PC-3 (cell line): ENCODE measurements at regions not wholly inside any gene's neighbourhood (a gene's known extent, or its start where the extent isn't known, plus 50 kb on each side); places are given as distances from the start of the nearest gene placed in this dataset.

Experiments
- EZH2 ChIP-seq: fragments of 300-600 bp; sonication (generic); IDR thresholded peaks from one replicate; pipeline ENCODE4 v1.6.1; 2017; ENCODE audit warnings: antibody characterized with exemption, mild to moderate bottlenecking, low read length; ENCODE audit not compliant: unreplicated experiment
- TF ChIP-seq, protein P1 (sequence below): fragments of 300-600 bp; sonication (generic); conservative IDR thresholded peaks from 2 replicates; pipeline ENCODE4 v1.5.1; 2017; ENCODE audit warnings: antibody characterized with exemption, low read depth, mild to moderate bottlenecking, low read length

DNA sequence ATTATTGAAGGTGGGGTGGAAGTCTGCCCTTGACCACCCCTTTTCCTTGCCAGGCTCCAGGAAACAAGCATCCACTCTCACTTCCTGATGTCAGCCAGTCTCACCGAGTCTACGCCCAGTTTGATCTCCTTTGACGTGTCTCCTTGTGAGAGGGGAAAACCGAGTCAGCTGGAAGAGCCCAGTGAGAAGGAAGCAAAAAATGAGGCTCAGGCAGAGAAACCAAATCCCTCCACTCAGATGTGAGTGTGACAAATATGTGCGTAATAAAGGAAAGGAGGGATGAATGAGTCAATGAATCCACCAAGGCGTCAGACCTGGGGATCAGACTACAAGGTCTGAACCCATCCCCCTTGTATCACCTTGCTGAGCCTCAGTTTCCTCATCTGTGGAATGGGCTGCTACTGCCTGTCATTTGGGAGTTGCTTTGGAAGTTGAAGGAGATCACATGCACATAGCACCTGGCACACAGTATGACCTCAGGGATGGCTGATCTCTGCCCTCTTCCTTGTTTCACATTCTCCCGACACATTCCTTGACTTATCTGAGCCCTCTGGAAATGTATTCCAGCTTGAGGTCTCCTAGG, 61.3 kb upstream of the XPA start:
- TF ChIP-seq, protein P1, sequence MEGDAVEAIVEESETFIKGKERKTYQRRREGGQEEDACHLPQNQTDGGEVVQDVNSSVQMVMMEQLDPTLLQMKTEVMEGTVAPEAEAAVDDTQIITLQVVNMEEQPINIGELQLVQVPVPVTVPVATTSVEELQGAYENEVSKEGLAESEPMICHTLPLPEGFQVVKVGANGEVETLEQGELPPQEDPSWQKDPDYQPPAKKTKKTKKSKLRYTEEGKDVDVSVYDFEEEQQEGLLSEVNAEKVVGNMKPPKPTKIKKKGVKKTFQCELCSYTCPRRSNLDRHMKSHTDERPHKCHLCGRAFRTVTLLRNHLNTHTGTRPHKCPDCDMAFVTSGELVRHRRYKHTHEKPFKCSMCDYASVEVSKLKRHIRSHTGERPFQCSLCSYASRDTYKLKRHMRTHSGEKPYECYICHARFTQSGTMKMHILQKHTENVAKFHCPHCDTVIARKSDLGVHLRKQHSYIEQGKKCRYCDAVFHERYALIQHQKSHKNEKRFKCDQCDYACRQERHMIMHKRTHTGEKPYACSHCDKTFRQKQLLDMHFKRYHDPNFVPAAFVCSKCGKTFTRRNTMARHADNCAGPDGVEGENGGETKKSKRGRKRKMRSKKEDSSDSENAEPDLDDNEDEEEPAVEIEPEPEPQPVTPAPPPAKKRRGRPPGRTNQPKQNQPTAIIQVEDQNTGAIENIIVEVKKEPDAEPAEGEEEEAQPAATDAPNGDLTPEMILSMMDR, result no peak
- TF ChIP-seq EZH2, result no peak
